ENCODE measurements at regions not wholly inside any gene's neighbourhood (a gene's known extent, or its start where the extent isn't known, plus 50 kb on each side); places are given as distances from the start of the nearest gene placed in this dataset.

DNA sequence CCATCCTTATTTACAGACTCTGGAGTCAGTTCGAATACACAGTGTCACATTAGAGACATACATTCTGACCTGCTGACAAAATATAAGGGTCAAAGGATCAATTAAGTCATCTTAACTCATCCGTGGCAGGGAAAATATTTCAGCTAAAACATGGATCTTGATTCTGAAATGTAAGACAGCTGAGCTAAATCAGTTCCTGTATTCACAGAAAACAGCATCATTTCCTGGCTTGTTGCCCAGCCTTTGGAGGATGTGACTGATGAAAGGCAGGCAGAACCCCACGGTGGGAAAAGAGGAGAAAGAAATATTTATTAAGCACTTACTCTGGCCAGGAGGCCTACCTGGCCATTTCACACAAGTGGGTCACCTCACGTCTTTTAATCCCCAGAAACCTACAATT, 101.9 kb downstream of the GAS2L3 start:
- ATAC-seq (no peak), DNase-seq (ENCODE audit: low spot score) (no peak)
- no peak overlapping the region for H3K27ac Mint-ChIP-seq

DNA sequence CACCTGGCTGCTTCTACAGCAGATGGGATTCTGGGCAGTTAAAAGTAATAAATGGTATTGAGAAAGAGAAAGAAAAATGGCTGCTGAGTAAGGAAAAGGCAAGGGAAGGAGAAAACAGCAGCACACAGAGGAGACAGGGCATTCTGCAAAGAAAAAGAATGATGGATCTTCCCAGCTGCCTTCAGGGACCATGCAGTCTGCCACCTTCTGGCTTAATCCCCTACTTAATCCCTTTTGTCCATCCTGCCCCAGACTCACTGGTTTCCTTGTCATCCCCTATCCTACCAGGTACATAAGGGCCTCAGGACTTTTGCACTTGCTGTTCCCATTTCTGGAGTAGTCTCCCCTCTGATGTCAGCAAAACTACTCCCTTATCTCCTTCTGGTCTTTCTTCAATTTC, 107.6 kb downstream of the GAS2L3 start:
- ATAC-seq = no peak
- no peak for DNase-seq (ENCODE audit: low spot score)
- Mint-ChIP-seq H3K4me3 (no peak overlapping the region), H3K36me3 (peaks cover 4% of the 10 kb centered on the region), H3K9me3 (peaks cover 3% of the 10 kb centered on the region), H3K4me1 (ENCODE audit: low read depth in 2 of 2) (no peaks in the 10 kb centered on the region), H3K27ac (no peak overlapping the region), H3K27me3 (peaks cover 5 to 12% of the 10 kb centered on the region in 2 donors)

More for the DNA sequence above, 101.9 kb downstream of the GAS2L3 start:
- H3K27me3 Mint-ChIP-seq = peaks cover 3 to 7% of the 10 kb centered on the region in 2 donors
- no peaks in the 10 kb centered on the region for H3K9me3 Mint-ChIP-seq
- H3K36me3 Mint-ChIP-seq = no peaks in the 10 kb centered on the region
- no peaks in the 10 kb centered on the region for H3K4me1 Mint-ChIP-seq (ENCODE audit: low read depth in 2 of 2)
- no peak overlapping the region for H3K4me3 Mint-ChIP-seq

GRCh38 chr12:100682178-100682577, 108.7 kb downstream of the GAS2L3 start:
- DNase-seq (ENCODE audit: low spot score) (no peak), ATAC-seq (no peak)
- H3K36me3 Mint-ChIP-seq = peaks cover 8% of the 10 kb centered on the region

DNA sequence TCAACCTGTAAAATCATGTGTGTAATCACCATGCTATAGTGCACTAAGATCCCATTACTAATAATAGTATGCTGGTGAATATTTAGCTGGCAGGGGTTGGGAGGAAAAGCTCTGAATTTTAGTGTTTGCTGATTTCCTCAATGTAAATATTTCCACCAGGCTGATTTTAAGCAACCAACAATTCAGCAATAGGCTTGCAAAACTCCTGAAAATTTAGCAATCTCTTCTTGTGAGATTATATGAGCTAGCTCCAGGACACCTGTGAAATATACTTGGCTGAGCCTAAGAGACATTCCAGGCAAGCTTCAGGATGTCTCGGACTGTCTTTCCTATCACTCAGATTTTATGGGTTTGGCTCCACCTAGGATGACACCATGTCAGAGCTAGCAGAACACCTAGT, 106.9 kb upstream of the ANO4 start:
- no peaks in the 10 kb centered on the region for H3K4me1 Mint-ChIP-seq (ENCODE audit: low read depth in 2 of 2)
- H3K36me3 Mint-ChIP-seq = peaks cover 8% of the 10 kb centered on the region
- H3K27me3 Mint-ChIP-seq = peaks cover 0 to 13% of the 10 kb centered on the region in 2 donors
- no peak for ATAC-seq
- no peak overlapping the region for H3K4me3 Mint-ChIP-seq
- DNase-seq (ENCODE audit: low spot score) = no peak
- no peak overlapping the region for H3K27ac Mint-ChIP-seq
- H3K9me3 Mint-ChIP-seq = peaks cover 11% of the 10 kb centered on the region

More at GRCh38 chr12:100682178-100682577, 108.7 kb downstream of the GAS2L3 start:
- Mint-ChIP-seq H3K4me1 (ENCODE audit: low read depth in 2 of 2) (no peaks in the 10 kb centered on the region), H3K4me3 (no peak overlapping the region), H3K27me3 (peaks cover 5 to 16% of the 10 kb centered on the region in 2 donors), H3K27ac (no peak overlapping the region), H3K9me3 (peaks cover 6% of the 10 kb centered on the region)

- no peak for ATAC-seq
- no peak for DNase-seq (ENCODE audit: low spot score)
- no peak overlapping the region for H3K4me3 Mint-ChIP-seq
Measured at GRCh38 chr12:100688451-100688864, 106.1 kb upstream of the ANO4 start.

GRCh38 chr12:100692502-100692901, 102.1 kb upstream of the ANO4 start:
- Mint-ChIP-seq H3K4me3 (no peak overlapping the region), H3K4me1 (ENCODE audit: low read depth in 2 of 2) (no peaks in the 10 kb centered on the region), H3K36me3 (no peaks in the 10 kb centered on the region), H3K27me3 (peaks cover 0 to 6% of the 10 kb centered on the region in 2 donors), H3K9me3 (peaks cover 13% of the 10 kb centered on the region), H3K27ac (no peak overlapping the region)
- ATAC-seq = no peak
- DNase-seq (ENCODE audit: low spot score) = no peak

More at GRCh38 chr12:100688451-100688864, 106.1 kb upstream of the ANO4 start:
- Mint-ChIP-seq H3K27me3 (peaks cover 0 to 8% of the 10 kb centered on the region in 2 donors), H3K36me3 (peaks cover 8% of the 10 kb centered on the region), H3K4me1 (ENCODE audit: low read depth in 2 of 2) (no peaks in the 10 kb centered on the region), H3K27ac (no peak overlapping the region), H3K9me3 (peaks cover 11% of the 10 kb centered on the region)

GRCh38 chr12:100698518-100698917, 96.1 kb upstream of the ANO4 start:
- H3K4me3 Mint-ChIP-seq = no peak overlapping the region
- H3K27me3 Mint-ChIP-seq = peaks cover 0 to 6% of the 10 kb centered on the region in 2 donors
- ATAC-seq (no peak), DNase-seq (ENCODE audit: low spot score) (no peak)
- H3K9me3 Mint-ChIP-seq = peaks cover 10% of the 10 kb centered on the region
- H3K36me3 Mint-ChIP-seq = no peaks in the 10 kb centered on the region
- no peaks in the 10 kb centered on the region for H3K4me1 Mint-ChIP-seq (ENCODE audit: low read depth in 2 of 2)
- no peak overlapping the region for H3K27ac Mint-ChIP-seq

GRCh38 chr12:100699209-100699608, 95.4 kb upstream of the ANO4 start:
- Mint-ChIP-seq H3K27me3 (peaks cover 0 to 6% of the 10 kb centered on the region in 2 donors), H3K9me3 (peaks cover 10% of the 10 kb centered on the region), H3K4me3 (no peak overlapping the region), H3K4me1 (ENCODE audit: low read depth in 2 of 2) (no peaks in the 10 kb centered on the region), H3K27ac (no peak overlapping the region), H3K36me3 (no peaks in the 10 kb centered on the region)
- DNase-seq (ENCODE audit: low spot score) (no peak), ATAC-seq (no peak)

- Mint-ChIP-seq H3K27me3 (peaks cover 2% of the 10 kb centered on the region in 2 donors), H3K4me3 (no peak overlapping the region), H3K27ac (no peak overlapping the region), H3K9me3 (peaks cover 2% of the 10 kb centered on the region), H3K36me3 (no peaks in the 10 kb centered on the region), H3K4me1 (ENCODE audit: low read depth in 2 of 2) (no peaks in the 10 kb centered on the region)
- no peak for DNase-seq (ENCODE audit: low spot score)
- ATAC-seq = no peak
Measured at GRCh38 chr12:100703337-100703736, 91.2 kb upstream of the ANO4 start.

DNA sequence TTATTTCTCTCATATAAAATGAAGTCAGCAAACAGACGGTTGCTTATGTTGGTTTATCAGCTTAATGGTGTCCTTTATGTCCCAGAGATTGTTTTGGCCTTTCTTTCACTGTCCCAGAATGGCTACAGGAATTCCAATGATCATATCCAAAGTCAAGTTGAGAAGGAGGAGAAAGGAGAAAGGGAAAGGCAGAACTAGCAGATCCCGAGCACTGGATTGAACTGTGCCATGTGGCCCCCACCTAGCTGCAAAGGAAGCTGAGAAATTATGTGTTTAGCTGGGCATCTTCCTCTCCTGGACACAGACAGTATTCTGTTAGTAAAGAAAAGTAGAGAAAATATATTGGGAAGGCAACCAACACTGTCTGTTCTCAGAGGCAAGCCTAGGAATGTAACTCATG, 90.7 kb upstream of the ANO4 start:
- H3K9me3 Mint-ChIP-seq = peaks cover 2% of the 10 kb centered on the region
- H3K27ac Mint-ChIP-seq = no peak overlapping the region
- H3K4me1 Mint-ChIP-seq (ENCODE audit: low read depth in 2 of 2) = no peaks in the 10 kb centered on the region
- DNase-seq (ENCODE audit: low spot score) = no peak
- H3K36me3 Mint-ChIP-seq = no peaks in the 10 kb centered on the region
- H3K27me3 Mint-ChIP-seq = peaks cover 5% of the 10 kb centered on the region in 2 donors
- no peak for ATAC-seq
- H3K4me3 Mint-ChIP-seq = no peak overlapping the region

- no peak for DNase-seq (ENCODE audit: low spot score)
- Mint-ChIP-seq H3K4me3 (no peak overlapping the region), H3K27me3 (peaks cover 5% of the 10 kb centered on the region in 2 donors), H3K27ac (no peak overlapping the region), H3K9me3 (peaks cover 6% of the 10 kb centered on the region), H3K4me1 (ENCODE audit: low read depth in 2 of 2) (no peaks in the 10 kb centered on the region), H3K36me3 (no peaks in the 10 kb centered on the region)
- no peak for ATAC-seq
Measured at GRCh38 chr12:100706033-100706432, 88.5 kb upstream of the ANO4 start.

- H3K27ac Mint-ChIP-seq = no peak overlapping the region
- no peaks in the 10 kb centered on the region for H3K4me1 Mint-ChIP-seq (ENCODE audit: low read depth in 2 of 2)
- peaks cover 3% of the 10 kb centered on the region for H3K9me3 Mint-ChIP-seq
- no peaks in the 10 kb centered on the region for H3K36me3 Mint-ChIP-seq
- no peak overlapping the region for H3K4me3 Mint-ChIP-seq
- DNase-seq (ENCODE audit: low spot score) = no peak
- ATAC-seq = no peak
- H3K27me3 Mint-ChIP-seq = peaks cover 5% of the 10 kb centered on the region in 2 donors
Measured at GRCh38 chr12:100708591-100708990, 86.0 kb upstream of the ANO4 start.

GRCh38 chr12:100715976-100716944, 78.3 kb upstream of the ANO4 start:
- H3K27me3 Mint-ChIP-seq = peaks cover 32% of the 10 kb centered on the region in 2 donors
- no peak for ATAC-seq
- no peak for DNase-seq (ENCODE audit: low spot score)
- no peak overlapping the region for H3K27ac Mint-ChIP-seq
- no peaks in the 10 kb centered on the region for H3K4me1 Mint-ChIP-seq (ENCODE audit: low read depth in 2 of 2)
- no peak overlapping the region for H3K4me3 Mint-ChIP-seq
- no peaks in the 10 kb centered on the region for H3K9me3 Mint-ChIP-seq
- H3K36me3 Mint-ChIP-seq = no peaks in the 10 kb centered on the region

DNA sequence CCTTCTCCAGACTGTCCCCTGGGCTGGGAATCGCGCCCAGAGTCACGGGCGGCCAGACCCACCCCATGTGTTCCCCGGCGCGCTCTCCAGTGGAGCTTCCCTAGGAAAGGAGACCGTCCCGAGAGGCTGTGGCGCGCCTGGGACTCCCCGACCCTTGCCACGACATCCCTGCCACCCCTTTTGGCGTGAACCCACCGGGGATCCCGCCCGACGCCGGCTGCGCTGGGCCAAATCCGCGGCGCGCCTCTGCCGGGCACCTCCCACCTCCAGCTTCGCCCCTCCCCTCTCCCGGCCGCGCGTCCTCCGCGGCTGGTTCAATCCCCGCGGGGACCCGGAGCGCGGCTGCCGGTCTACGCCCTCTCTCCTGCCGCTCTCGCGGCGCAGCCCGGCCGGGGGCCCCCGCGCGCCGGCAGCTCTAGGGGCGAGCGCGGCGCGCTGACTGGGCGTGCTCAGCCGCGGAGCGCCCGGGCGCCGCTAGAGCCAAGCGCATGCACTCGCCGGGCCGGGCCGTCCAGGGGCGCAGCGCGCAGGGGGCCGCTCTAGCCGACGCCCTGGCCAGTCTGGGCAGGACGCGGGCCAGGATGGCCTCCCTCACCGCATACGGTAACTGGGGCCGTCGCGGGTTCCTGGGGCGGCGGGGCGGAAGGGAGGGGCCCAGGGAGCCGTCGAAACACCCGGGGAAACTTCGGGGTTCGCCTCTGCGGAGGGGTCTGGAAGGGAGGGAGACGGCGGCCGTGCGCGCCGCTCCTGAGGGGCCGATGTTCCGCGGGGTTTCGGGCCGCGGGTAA, 77.4 kb upstream of the ANO4 start:
- peaks cover 34 to 36% of the 10 kb centered on the region in 2 donors for H3K27me3 Mint-ChIP-seq
- H3K36me3 Mint-ChIP-seq = no peaks in the 10 kb centered on the region
- ATAC-seq = no peak
- no peak for DNase-seq (ENCODE audit: low spot score)
- H3K27ac Mint-ChIP-seq = no peak overlapping the region
- peaks cover under 1% of the 10 kb centered on the region for H3K9me3 Mint-ChIP-seq
- no peak overlapping the region for H3K4me3 Mint-ChIP-seq
- no peaks in the 10 kb centered on the region for H3K4me1 Mint-ChIP-seq (ENCODE audit: low read depth in 2 of 2)
